Left lung (tissue), 4 donors: ENCODE measurements at regions not wholly inside any gene's neighbourhood (a gene's known extent, or its start where the extent isn't known, plus 50 kb on each side); places are given as distances from the start of the nearest gene placed in this dataset.

Source experiments
- ATAC-seq: fragments of 200-7000 bp; cut with Tn5 transposase; one replicate; pipeline ENCODE4 v1.9.1; 2020; ENCODE audit warnings: moderate library complexity
- DNase-seq, 4 donors: peaks; one replicate each; pipeline ENCODE4 v3.0.0-alpha.2; 2013 to 2020
- H3K27ac ChIP-seq, 2 donors: fragments of 200-600 bp; sonication (generic) in 1 of 2; one replicate each; pipeline versions ENCODE4 v1.5.0 to v1.8.0; 2020 to 2021
- H3K27me3 ChIP-seq, 2 donors: fragments of 200-600 bp; sonication (generic) in 1 of 2; one replicate each; pipeline versions ENCODE4 v1.5.0 to v1.8.0; 2020 to 2021
- H3K36me3 ChIP-seq, 2 donors: fragments of 200-600 bp; sonication (generic) in 1 of 2; one replicate each; pipeline versions ENCODE4 v1.5.0 to v1.8.0; 2020 to 2021
- H3K4me1 ChIP-seq, 2 donors: fragments of 200-600 bp; one replicate each; pipeline ENCODE4 v1.8.0; 2021
- H3K4me3 ChIP-seq, 2 donors: fragments of 200-600 bp; sonication (generic) in 1 of 2; one replicate each; pipeline versions ENCODE4 v1.5.0 to v1.8.0; 2020 to 2021; ENCODE audit warnings: mild to moderate bottlenecking in 1 of 2
- H3K9me3 ChIP-seq, 2 donors: fragments of 200-600 bp; sonication (generic) in 1 of 2; one replicate each; pipeline versions ENCODE4 v1.5.0 to v1.8.0; 2020 to 2021
- intact Hi-C, 2 donors: fragments of 100-400 bp; cut with DNase I; formaldehyde crosslinking; loops; one replicate each; pipeline versions ENCODE4 v1.11.2 to v1.14.2; 2022
- TF ChIP-seq, protein P1 (sequence below), 2 donors: fragments of 200-600 bp; sonication (generic) in 1 of 2; IDR thresholded peaks; one replicate each; pipeline versions ENCODE4 v1.5.0 to v1.8.0; 2021; ENCODE audit warnings: antibody characterized with exemption in 2 of 2
- donor health status: DM: no; HTN: yes; CAD: no.
- donor health status: DM: no; HTN: no; CAD: no.

DNA sequence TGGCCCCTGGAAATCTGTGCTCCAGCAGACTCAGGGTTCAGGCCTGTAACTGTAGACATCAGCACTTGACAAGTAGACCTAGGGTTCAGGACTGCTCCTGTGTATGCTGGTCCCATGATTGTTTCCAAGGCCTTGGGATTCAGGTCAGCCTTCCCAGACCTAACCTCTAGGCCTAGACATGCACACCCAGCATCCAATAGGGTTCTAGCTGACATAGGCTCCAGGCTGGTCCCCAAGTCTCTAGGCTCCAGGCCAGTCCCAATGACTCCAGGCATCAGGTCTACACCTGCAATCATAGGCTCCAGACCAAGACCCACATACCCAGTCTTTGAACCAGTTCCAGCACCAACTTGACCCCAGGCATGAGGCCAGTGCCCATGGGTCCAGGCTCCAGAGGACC, 166.2 kb upstream of the GRIA4 start:
- ATAC-seq (no peak), DNase-seq (no peak)
- no peaks in the 10 kb centered on the region for H3K36me3 ChIP-seq
- no peak overlapping the region for H3K4me3 ChIP-seq
- TF ChIP-seq, protein P1, sequence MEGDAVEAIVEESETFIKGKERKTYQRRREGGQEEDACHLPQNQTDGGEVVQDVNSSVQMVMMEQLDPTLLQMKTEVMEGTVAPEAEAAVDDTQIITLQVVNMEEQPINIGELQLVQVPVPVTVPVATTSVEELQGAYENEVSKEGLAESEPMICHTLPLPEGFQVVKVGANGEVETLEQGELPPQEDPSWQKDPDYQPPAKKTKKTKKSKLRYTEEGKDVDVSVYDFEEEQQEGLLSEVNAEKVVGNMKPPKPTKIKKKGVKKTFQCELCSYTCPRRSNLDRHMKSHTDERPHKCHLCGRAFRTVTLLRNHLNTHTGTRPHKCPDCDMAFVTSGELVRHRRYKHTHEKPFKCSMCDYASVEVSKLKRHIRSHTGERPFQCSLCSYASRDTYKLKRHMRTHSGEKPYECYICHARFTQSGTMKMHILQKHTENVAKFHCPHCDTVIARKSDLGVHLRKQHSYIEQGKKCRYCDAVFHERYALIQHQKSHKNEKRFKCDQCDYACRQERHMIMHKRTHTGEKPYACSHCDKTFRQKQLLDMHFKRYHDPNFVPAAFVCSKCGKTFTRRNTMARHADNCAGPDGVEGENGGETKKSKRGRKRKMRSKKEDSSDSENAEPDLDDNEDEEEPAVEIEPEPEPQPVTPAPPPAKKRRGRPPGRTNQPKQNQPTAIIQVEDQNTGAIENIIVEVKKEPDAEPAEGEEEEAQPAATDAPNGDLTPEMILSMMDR (IDR thresholded peaks at IDR 0.05): no peak
- H3K4me1 ChIP-seq: no peaks in the 10 kb centered on the region
- no peaks in the 10 kb centered on the region for H3K27me3 ChIP-seq
- intact Hi-C loops: no loop called here
- peaks cover 0 to 19% of the 10 kb centered on the region in 2 donors for H3K9me3 ChIP-seq
- no peak overlapping the region for H3K27ac ChIP-seq

DNA sequence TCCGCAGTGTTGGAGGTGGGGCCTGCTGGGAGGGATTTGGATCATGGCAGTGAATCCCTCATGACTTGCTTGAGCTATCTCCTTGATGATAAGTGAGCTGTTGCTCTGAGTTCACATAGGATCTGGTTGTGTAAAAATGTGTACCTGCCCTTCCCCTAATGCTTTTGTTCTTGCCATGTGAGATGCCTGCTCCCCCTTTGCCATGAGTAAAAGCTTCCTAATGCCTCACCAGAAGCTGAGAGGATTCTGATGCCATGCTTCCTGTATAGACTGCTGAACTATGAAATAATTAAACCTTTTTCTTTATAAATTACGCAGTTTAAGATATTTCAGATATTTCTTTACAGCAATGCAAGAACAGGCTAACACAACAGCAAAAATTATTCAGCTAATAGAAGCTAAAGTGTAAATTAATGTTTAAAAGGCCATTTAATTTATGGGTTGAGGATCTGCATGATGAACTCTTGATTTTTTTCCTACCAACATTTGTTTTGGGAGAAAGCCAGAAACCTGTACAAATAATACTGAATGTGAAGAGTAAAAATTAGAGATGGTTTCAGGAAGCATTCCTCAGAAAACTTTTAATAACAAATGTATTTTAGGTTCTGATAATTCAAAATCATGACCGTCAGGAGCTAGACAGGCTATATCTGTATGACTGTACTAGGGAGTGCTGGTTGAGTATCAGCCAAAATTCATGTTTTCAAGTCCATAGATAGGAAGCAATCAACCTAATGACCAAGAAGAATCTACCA, 177.5 kb upstream of the GRIA4 start:
- no peak for ATAC-seq
- TF ChIP-seq, protein P1 (IDR thresholded peaks at IDR 0.05): no peak
- Histone ChIP-seq H3K27me3 (no peaks in the 10 kb centered on the region), H3K4me3 (no peak overlapping the region), H3K36me3 (no peaks in the 10 kb centered on the region), H3K4me1 (no peaks in the 10 kb centered on the region), H3K27ac (no peak overlapping the region), H3K9me3 (no peaks in the 10 kb centered on the region)
- intact Hi-C loops: no loop called here
- no peak for DNase-seq

DNA sequence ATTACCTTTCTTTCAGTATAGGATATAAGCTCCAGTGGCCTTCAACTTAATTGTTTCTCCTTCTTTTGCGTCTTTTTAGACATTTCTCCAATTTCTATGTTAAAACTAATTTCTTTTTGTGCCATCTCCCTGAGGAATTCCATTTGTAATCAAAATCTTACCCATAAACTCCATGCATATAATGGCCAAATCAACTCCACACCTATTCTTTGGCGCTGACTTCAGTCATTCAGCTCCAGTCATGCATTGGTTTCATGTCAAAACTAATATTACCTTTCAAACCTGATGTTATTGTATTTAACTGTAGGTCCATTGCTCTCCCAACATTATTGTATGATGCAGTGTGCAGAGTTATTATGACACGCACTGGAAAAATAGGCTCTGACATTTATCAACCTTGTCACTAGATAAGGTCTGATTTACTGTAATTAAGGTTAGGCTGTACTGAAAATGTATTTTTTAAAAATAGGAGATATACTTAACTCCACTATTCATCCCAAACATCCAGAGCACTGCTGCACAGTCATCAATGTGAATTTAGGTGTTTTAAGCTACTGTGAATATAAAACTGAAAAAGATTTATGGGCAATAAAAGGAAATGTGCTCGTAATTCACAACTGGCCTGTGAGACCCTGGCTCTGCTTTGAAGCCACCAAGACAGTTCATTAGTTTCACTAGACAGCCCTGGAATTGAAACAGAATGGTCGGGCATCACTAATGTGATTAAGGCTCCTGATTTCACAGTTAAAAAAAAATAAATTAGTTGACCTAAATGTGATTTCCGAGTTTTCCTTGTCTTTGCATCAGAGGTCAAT, 180.6 kb upstream of the GRIA4 start:
- intact Hi-C loops: no loop called here
- Histone ChIP-seq H3K27me3 (no peaks in the 10 kb centered on the region), H3K9me3 (no peaks in the 10 kb centered on the region), H3K4me3 (no peak overlapping the region), H3K27ac (no peak overlapping the region), H3K36me3 (no peaks in the 10 kb centered on the region), H3K4me1 (no peaks in the 10 kb centered on the region)
- TF ChIP-seq, protein P1 (IDR thresholded peaks at IDR 0.05): no peak
- no peak for DNase-seq
- no peak for ATAC-seq

DNA sequence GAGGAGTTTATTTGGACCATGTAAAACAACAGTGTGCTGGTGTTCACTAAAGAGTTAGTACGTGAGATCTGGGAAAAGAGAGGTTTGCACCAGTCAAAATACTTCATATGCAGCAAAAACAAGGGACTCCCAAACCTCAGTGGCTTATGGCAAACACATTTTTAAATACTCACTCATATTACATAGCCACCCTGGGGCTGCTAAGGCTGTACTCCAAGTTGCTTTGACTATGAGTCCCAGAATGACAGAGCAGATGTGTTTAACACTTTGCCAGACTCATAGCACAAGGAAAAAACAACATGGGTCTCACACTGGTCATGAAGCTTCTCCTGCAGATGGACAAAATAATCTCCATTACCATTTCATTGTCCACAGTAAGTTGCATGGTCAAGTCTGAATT, 202.8 kb upstream of the GRIA4 start:
- H3K9me3 ChIP-seq: no peaks in the 10 kb centered on the region
- no peak overlapping the region for H3K4me3 ChIP-seq
- no peaks in the 10 kb centered on the region for H3K27me3 ChIP-seq
- no peaks in the 10 kb centered on the region for H3K4me1 ChIP-seq
- ATAC-seq (no peak), DNase-seq (no peak)
- no peaks in the 10 kb centered on the region for H3K36me3 ChIP-seq
- intact Hi-C loops: no loop called here
- TF ChIP-seq, protein P1 (IDR thresholded peaks at IDR 0.05): no peak
- H3K27ac ChIP-seq: no peak overlapping the region

DNA sequence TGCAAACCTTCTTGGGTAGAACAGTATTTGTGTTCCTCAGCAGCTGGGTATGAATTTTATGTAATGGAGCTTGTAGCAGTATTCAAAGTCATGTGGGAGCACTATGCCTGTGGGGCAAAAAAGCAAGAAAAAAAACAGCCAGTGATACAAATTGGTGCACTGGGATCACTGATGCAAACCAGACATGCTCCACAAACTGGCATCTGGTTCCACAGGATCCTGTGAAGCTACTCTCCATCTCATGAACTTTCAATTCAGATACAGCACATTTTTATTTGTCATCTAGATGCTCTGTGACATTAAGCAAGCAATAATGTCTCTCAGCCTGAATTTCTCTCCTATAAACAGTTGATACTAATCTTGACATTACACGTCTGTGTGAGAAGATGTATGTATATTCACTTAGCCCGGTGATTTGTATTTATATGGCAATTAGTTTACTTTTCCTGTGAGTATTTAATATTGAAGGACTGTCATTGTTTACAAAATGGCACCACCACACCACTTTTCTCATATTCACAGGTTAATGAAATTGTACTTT, 208.5 kb upstream of the GRIA4 start:
- TF ChIP-seq, protein P1 (IDR thresholded peaks at IDR 0.05): no peak
- DNase-seq (no peak), ATAC-seq (no peak)
- Histone ChIP-seq H3K4me1 (no peaks in the 10 kb centered on the region), H3K27ac (no peak overlapping the region), H3K27me3 (no peaks in the 10 kb centered on the region), H3K4me3 (no peak overlapping the region), H3K36me3 (no peaks in the 10 kb centered on the region), H3K9me3 (no peaks in the 10 kb centered on the region)
- intact Hi-C loops: no loop called here
